CD14-positive monocyte (primary cell): ENCODE measurements at regions not wholly inside any gene's neighbourhood (a gene's known extent, or its start where the extent isn't known, plus 50 kb on each side); places are given as distances from the start of the nearest gene placed in this dataset.

ENCODE experiments used
- DNase-seq, 3 donors: peaks; one replicate each; pipeline ENCODE4 v3.0.0-alpha.2; 2011 to 2022
- H2AFZ ChIP-seq: 2 replicates; pipeline ENCODE4 v1.6.0; 2012; ENCODE audit warnings: mild to moderate bottlenecking, low read depth, low read length, inconsistent platforms; ENCODE audit not compliant: insufficient read depth, poor library complexity, severe bottlenecking
- H3K27ac ChIP-seq, 2 donors: 1 replicate in 1 of 2; 2 replicates in 1 of 2; pipeline ENCODE4 v1.5.1; 2012 to 2013; ENCODE audit warnings: low read length in 2 of 2, control low read depth in 1 of 2, inconsistent platforms in 1 of 2, low read depth in 1 of 2, mild to moderate bottlenecking in 1 of 2
- H3K27me3 ChIP-seq, 2 donors: one replicate each; pipeline versions ENCODE4 v1.6.0 to v1.6.1; 2011 to 2013; ENCODE audit warnings: low read length in 2 of 2; ENCODE audit not compliant: control insufficient read depth in 2 of 2, insufficient read depth in 2 of 2
- H3K36me3 ChIP-seq, 2 donors: replicated peaks in 1 of 2; 1 replicate in 1 of 2; 2 replicates in 1 of 2; pipeline versions ENCODE4 v1.5.1 to v1.6.1; 2012 to 2013; ENCODE audit warnings: low read length in 2 of 2, control low read depth in 1 of 2, inconsistent platforms in 1 of 2, mild to moderate bottlenecking in 1 of 2; ENCODE audit not compliant: insufficient read depth in 2 of 2, control insufficient read depth in 1 of 2
- H3K4me1 ChIP-seq, 2 donors: 1 replicate in 1 of 2; 2 replicates in 1 of 2; pipeline versions ENCODE4 v1.5.1 to v1.6.1; 2012 to 2013; ENCODE audit warnings: low read length in 2 of 2, control low read depth in 1 of 2, inconsistent platforms in 1 of 2, mild to moderate bottlenecking in 1 of 2, moderate library complexity in 1 of 2; ENCODE audit not compliant: insufficient read depth in 2 of 2, control insufficient read depth in 1 of 2
- H3K4me2 ChIP-seq: replicated peaks from 2 replicates; pipeline ENCODE3; 2012; ENCODE audit warnings: low read length, moderate library complexity, mild to moderate bottlenecking; ENCODE audit not compliant: poor library complexity, severe bottlenecking; ENCODE audit errors: extremely low read depth
- H3K4me3 ChIP-seq, 3 experiments: fragments of 200-600 bp in 1 of 3; sonication (generic) in 1 of 3; replicated peaks in 1 of 3; 1 replicate in 2 of 3; 2 replicates in 1 of 3; pipeline ENCODE4 v1.5.1; 2011 to 2013; ENCODE audit warnings: low read length in 3 of 3, mild to moderate bottlenecking in 3 of 3, control low read depth in 2 of 3, low read depth in 2 of 3, inconsistent platforms in 1 of 3, moderate library complexity in 1 of 3
- H3K79me2 ChIP-seq: 2 replicates; pipeline ENCODE4 v1.6.0; 2012; ENCODE audit warnings: mild to moderate bottlenecking, control low read depth, inconsistent platforms, low read length, moderate library complexity; ENCODE audit not compliant: insufficient read depth
- H3K9ac ChIP-seq: 2 replicates; pipeline ENCODE4 v1.6.0; 2017; ENCODE audit warnings: low read length, mild to moderate bottlenecking; ENCODE audit not compliant: insufficient read depth, poor library complexity, severe bottlenecking
- H3K9me3 ChIP-seq, 2 donors: replicated peaks in 1 of 2; 1 replicate in 1 of 2; 2 replicates in 1 of 2; pipeline versions ENCODE4 v1.5.1 to v1.6.1; 2012 to 2013; ENCODE audit warnings: low read length in 2 of 2, control low read depth in 1 of 2; ENCODE audit not compliant: control insufficient read depth in 1 of 2, insufficient read depth in 1 of 2
- H4K20me1 ChIP-seq: 2 replicates; pipeline ENCODE4 v1.6.0; 2012; ENCODE audit warnings: mild to moderate bottlenecking, low read length, control low read depth, moderate library complexity; ENCODE audit not compliant: insufficient read depth
- H3K27ac Mint-ChIP-seq, 7 donors: one replicate each; pipeline ENCODE4 v1.8.0; 2020; ENCODE audit warnings: mild to moderate bottlenecking in 7 of 7, mixed read lengths in 7 of 7, moderate library complexity in 6 of 7, inconsistent platforms in 2 of 7
- H3K27me3 Mint-ChIP-seq, 3 donors: one replicate each; pipeline ENCODE4 v1.8.0; 2021 to 2022; ENCODE audit warnings: low read depth in 3 of 3, mild to moderate bottlenecking in 3 of 3, mixed read lengths in 3 of 3, moderate library complexity in 3 of 3, inconsistent platforms in 1 of 3
- H3K36me3 Mint-ChIP-seq, 2 donors: one replicate each; pipeline ENCODE4 v1.8.0; 2020; ENCODE audit warnings: mixed read lengths in 2 of 2, inconsistent platforms in 1 of 2, mild to moderate bottlenecking in 1 of 2
- H3K4me1 Mint-ChIP-seq: one replicate; pipeline ENCODE4 v1.8.0; 2020; ENCODE audit warnings: mild to moderate bottlenecking, mixed read lengths
- H3K4me3 Mint-ChIP-seq, 2 donors: one replicate each; pipeline ENCODE4 v1.8.0; 2020; ENCODE audit warnings: mild to moderate bottlenecking in 2 of 2, mixed read lengths in 2 of 2, moderate library complexity in 1 of 2
- H3K9me3 Mint-ChIP-seq, 7 donors: one replicate each; pipeline ENCODE4 v1.8.0; 2020 to 2022; ENCODE audit warnings: mixed read lengths in 7 of 7, mild to moderate bottlenecking in 6 of 7, moderate library complexity in 6 of 7, inconsistent platforms in 2 of 7
- CTCF ChIP-seq: fragments of 200-600 bp; IDR thresholded peaks from one replicate; pipeline ENCODE4 v1.8.0; 2022; ENCODE audit warnings: antibody characterized with exemption, mild to moderate bottlenecking
- WGBS: methylation state at CpG from one replicate; pipeline ENCODE4 v1.1.5; 2013; ENCODE audit warnings: missing lambda C conversion rate; ENCODE audit not compliant: insufficient coverage; 5-methylcytosine and 5-hydroxymethylcytosine counted together
- intact Hi-C, 2 donors: fragments of 100-400 bp; cut with micrococcal nuclease; formaldehyde crosslinking; loops; one replicate each; pipeline versions ENCODE4 v1.15.0 to v1.15.1; 2023

- Mint-ChIP-seq H3K4me1 (no peaks in the 10 kb centered on the region), H3K4me3 (no peak overlapping the region), H3K27ac (no peak overlapping the region), H3K9me3 (peaks cover 0 to 4% (median 0%) of the 10 kb centered on the region in 7 donors), H3K36me3 (no peaks in the 10 kb centered on the region), H3K27me3 (peaks cover 0 to 3% (median 0%) of the 10 kb centered on the region in 3 donors)
- Histone ChIP-seq H3K79me2 (no peaks in the 10 kb centered on the region), H2AFZ (no peak overlapping the region), H4K20me1 (no peaks in the 10 kb centered on the region), H3K4me2 (no peak overlapping the region), H3K4me1 (no peaks in the 10 kb centered on the region), H3K9ac (no peak overlapping the region), H3K4me3 (no peak overlapping the region), H3K27ac (no peak overlapping the region), H3K9me3 (no peaks in the 10 kb centered on the region), H3K36me3 (no peaks in the 10 kb centered on the region), H3K27me3 (no peaks in the 10 kb centered on the region)
- 92% methylated on average over 2 of the region's 3 CpGs for WGBS
- no peak for TF ChIP-seq CTCF
- no peak for DNase-seq
- intact Hi-C loops, result no loop called here
Measured at GRCh38 chr6:104281370-104281769, 578.3 kb downstream of the HACE1 start.

DNA sequence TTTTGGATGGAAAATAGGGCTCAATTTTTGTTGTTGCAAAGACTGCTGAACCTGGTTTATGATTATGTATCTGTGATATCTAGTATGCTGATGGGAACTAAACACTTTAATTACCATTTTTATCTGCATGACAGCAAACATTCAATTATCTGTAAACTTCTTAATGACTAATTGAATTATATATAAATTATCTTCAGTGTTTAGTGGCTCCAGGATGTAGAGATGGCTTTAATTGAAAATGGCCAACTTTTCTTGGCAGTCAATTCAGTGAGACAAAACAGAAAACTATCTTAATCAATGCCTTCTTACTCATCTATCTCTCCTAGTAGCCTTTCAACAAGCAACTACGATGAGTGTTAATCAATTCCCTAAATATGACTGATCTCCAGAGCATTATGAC, 591.3 kb downstream of the HACE1 start:
- TF ChIP-seq CTCF, result no peak
- H3K9me3 ChIP-seq, result no peaks in the 10 kb centered on the region
- Mint-ChIP-seq H3K27me3 (peaks cover 0 to 2% (median 2%) of the 10 kb centered on the region in 3 donors), H3K4me3 (no peak overlapping the region), H3K27ac (no peak overlapping the region), H3K9me3 (no peaks in the 10 kb centered on the region), H3K36me3 (no peaks in the 10 kb centered on the region), H3K4me1 (no peaks in the 10 kb centered on the region)
- H3K9ac ChIP-seq, result no peak overlapping the region
- H3K4me2 ChIP-seq, result no peak overlapping the region
- H4K20me1 ChIP-seq, result no peaks in the 10 kb centered on the region
- no peaks in the 10 kb centered on the region for H3K36me3 ChIP-seq
- no CpG with 5 or more reads among the region's 1 CpG for WGBS
- H3K4me3 ChIP-seq, result no peak overlapping the region
- no peaks in the 10 kb centered on the region for H3K27me3 ChIP-seq
- intact Hi-C loops, result no loop called here
- H2AFZ ChIP-seq, result no peak overlapping the region
- H3K4me1 ChIP-seq, result no peaks in the 10 kb centered on the region
- no peak overlapping the region for H3K27ac ChIP-seq
- no peak for DNase-seq
- no peaks in the 10 kb centered on the region for H3K79me2 ChIP-seq
